Esophagus squamous epithelium (tissue), 4 donors: ENCODE measurements at regions not wholly inside any gene's neighbourhood (a gene's known extent, or its start where the extent isn't known, plus 50 kb on each side); places are given as distances from the start of the nearest gene placed in this dataset.

ENCODE experiments used
- CTCF ChIP-seq, 6 experiments: fragments of 450-650 bp in 4 of 6; fragments of 200-600 bp in 2 of 6; sonication (generic) in 2 of 6; IDR thresholded peaks; one replicate each; pipeline ENCODE4 v1.5.1; 2016 to 2019; ENCODE audit warnings: antibody characterized with exemption in 6 of 6, mild to moderate bottlenecking in 4 of 6, moderate library complexity in 4 of 6
- POLR2A ChIP-seq, 4 donors: fragments of 450-650 bp; IDR thresholded peaks; one replicate each; pipeline ENCODE4 v1.6.1; 2017; ENCODE audit warnings: antibody characterized with exemption in 4 of 4, mild to moderate bottlenecking in 4 of 4, moderate library complexity in 3 of 4

- no peak for TF ChIP-seq CTCF (IDR thresholded peaks at IDR 0.05)
- no peak for TF ChIP-seq POLR2A (IDR thresholded peaks at IDR 0.05)
Measured at GRCh38 chr15:79529157-79529785, 97.1 kb downstream of the MINAR1 start.
